H9 (cell line): ENCODE measurements at regions not wholly inside any gene's neighbourhood (a gene's known extent, or its start where the extent isn't known, plus 50 kb on each side); places are given as distances from the start of the nearest gene placed in this dataset.

Experiments used
- DNase-seq: peaks from one replicate; pipeline ENCODE4 v3.0.0-alpha.2; 2017
- H2AFZ ChIP-seq: one replicate; pipeline ENCODE4 v1.6.1; 2013; ENCODE audit warnings: mild to moderate bottlenecking, low read length, control low read depth, moderate library complexity
- H2AK5ac ChIP-seq: 2 replicates; pipeline ENCODE4 v1.6.1; 2013; ENCODE audit warnings: low read length, control low read depth, mixed read lengths; ENCODE audit not compliant: insufficient read length
- H2BK120ac ChIP-seq: one replicate; pipeline ENCODE4 v1.6.1; 2013; ENCODE audit warnings: low read depth, mild to moderate bottlenecking, low read length, control low read depth, inconsistent platforms; ENCODE audit not compliant: poor library complexity, severe bottlenecking
- H2BK12ac ChIP-seq: 2 replicates; pipeline ENCODE4 v1.6.1; 2013; ENCODE audit warnings: low read length, control low read depth, mixed read lengths, low read depth; ENCODE audit not compliant: insufficient read length
- H2BK15ac ChIP-seq: 2 replicates; pipeline ENCODE4 v1.6.1; 2013; ENCODE audit warnings: low read depth, low read length, control low read depth
- H2BK20ac ChIP-seq: one replicate; pipeline ENCODE4 v1.6.1; 2013; ENCODE audit warnings: low read depth, mild to moderate bottlenecking, low read length, control low read depth, inconsistent platforms; ENCODE audit not compliant: poor library complexity, severe bottlenecking
- H2BK5ac ChIP-seq: 2 replicates; pipeline ENCODE4 v1.6.1; 2013; ENCODE audit warnings: low read length, control low read depth, mixed read lengths; ENCODE audit not compliant: insufficient read length
- H3K14ac ChIP-seq: 2 replicates; pipeline ENCODE4 v1.6.1; 2013; ENCODE audit warnings: low read length, control low read depth; ENCODE audit not compliant: insufficient read depth
- H3K18ac ChIP-seq: 2 replicates; pipeline ENCODE4 v1.6.1; 2013; ENCODE audit warnings: low read depth, mild to moderate bottlenecking, mixed read lengths, low read length, control low read depth; ENCODE audit not compliant: insufficient read length
- H3K23ac ChIP-seq: 2 replicates; pipeline ENCODE4 v1.6.1; 2013; ENCODE audit warnings: low read length, control low read depth, mixed read lengths, low read depth; ENCODE audit not compliant: insufficient read length
- H3K23me2 ChIP-seq: 2 replicates; pipeline ENCODE4 v1.6.1; 2013; ENCODE audit warnings: low read depth, mild to moderate bottlenecking, mixed read lengths, low read length, control low read depth; ENCODE audit not compliant: insufficient read length, poor library complexity, severe bottlenecking
- H3K27ac ChIP-seq: 2 replicates; pipeline ENCODE4 v1.5.1; 2013; ENCODE audit warnings: low read length, control low read depth, mixed read lengths, low read depth; ENCODE audit not compliant: insufficient read length
- H3K27me3 ChIP-seq: 2 replicates; pipeline ENCODE4 v1.6.1; 2013; ENCODE audit warnings: low read length, control low read depth, inconsistent platforms; ENCODE audit not compliant: insufficient read depth
- H3K4ac ChIP-seq: 2 replicates; pipeline ENCODE4 v1.6.1; 2013; ENCODE audit warnings: low read depth, mild to moderate bottlenecking, control low read depth, inconsistent platforms, low read length, moderate library complexity
- H3K4me1 ChIP-seq: 2 replicates; pipeline ENCODE4 v1.6.1; 2013; ENCODE audit warnings: low read length, control low read depth, inconsistent platforms; ENCODE audit not compliant: insufficient read depth
- H3K4me2 ChIP-seq: 2 replicates; pipeline ENCODE4 v1.6.1; 2013; ENCODE audit warnings: low read length, control low read depth, mixed read lengths; ENCODE audit not compliant: insufficient read length, insufficient read depth
- H3K56ac ChIP-seq: 2 replicates; pipeline ENCODE4 v1.6.1; 2013; ENCODE audit warnings: low read depth, mild to moderate bottlenecking, mixed read lengths, low read length, control low read depth; ENCODE audit not compliant: insufficient read length
- H3K79me1 ChIP-seq: 2 replicates; pipeline ENCODE4 v1.6.1; 2013; ENCODE audit warnings: low read depth, mild to moderate bottlenecking, moderate library complexity, low read length, control low read depth, inconsistent platforms; ENCODE audit not compliant: insufficient read depth, poor library complexity, severe bottlenecking
- H3K79me2 ChIP-seq: 2 replicates; pipeline ENCODE4 v1.6.1; 2013; ENCODE audit warnings: low read length, control low read depth, inconsistent platforms; ENCODE audit not compliant: insufficient read depth
- H3K9ac ChIP-seq: 2 replicates; pipeline ENCODE4 v1.6.1; 2013; ENCODE audit warnings: low read length, control low read depth, mixed read lengths; ENCODE audit not compliant: insufficient read length; ENCODE audit errors: extremely low read depth
- H3K9me3 ChIP-seq: one replicate; pipeline ENCODE4 v1.6.1; 2013; ENCODE audit warnings: low read depth, low read length, inconsistent platforms; ENCODE audit not compliant: control insufficient read depth
- H3T11ph ChIP-seq: one replicate; pipeline ENCODE4 v1.6.1; 2013; ENCODE audit warnings: mild to moderate bottlenecking, low read length, control low read depth, inconsistent platforms
- H4K20me1 ChIP-seq: one replicate; pipeline ENCODE4 v1.6.1; 2013; ENCODE audit not compliant: control insufficient read depth, insufficient read length, insufficient read depth
- H4K5ac ChIP-seq: 2 replicates; pipeline ENCODE4 v1.6.1; 2013; ENCODE audit warnings: low read depth, mild to moderate bottlenecking, mixed read lengths, low read length, control low read depth; ENCODE audit not compliant: insufficient read length
- H4K8ac ChIP-seq: replicated peaks from 2 replicates; pipeline ENCODE4 v1.6.1; 2013; ENCODE audit warnings: low read length, control low read depth, mixed read lengths, low read depth; ENCODE audit not compliant: insufficient read length
- H4K91ac ChIP-seq: 2 replicates; pipeline ENCODE4 v1.6.1; 2013; ENCODE audit warnings: low read depth, mild to moderate bottlenecking, moderate library complexity, mixed read lengths, low read length, control low read depth; ENCODE audit not compliant: insufficient read length
- H3K27ac Mint-ChIP-seq, 3 experiments: 2 replicates in 2 of 3; 3 replicates in 1 of 3; pipeline ENCODE4 v1.8.0; 2020 to 2021; ENCODE audit warnings: mixed read lengths in 3 of 3, mild to moderate bottlenecking in 1 of 3, moderate library complexity in 1 of 3
- H3K27me3 Mint-ChIP-seq: 2 replicates; pipeline ENCODE4 v1.8.0; 2021; ENCODE audit warnings: low read depth, mild to moderate bottlenecking, moderate library complexity, mixed read lengths
- H3K36me3 Mint-ChIP-seq, 3 experiments: 2 replicates in 2 of 3; 3 replicates in 1 of 3; pipeline ENCODE4 v1.8.0; 2020 to 2021; ENCODE audit warnings: low read depth in 3 of 3, mixed read lengths in 3 of 3; ENCODE audit not compliant: insufficient read depth in 1 of 3
- H3K4me1 Mint-ChIP-seq, 2 experiments: 2 replicates each; pipeline ENCODE4 v1.8.0; 2020; ENCODE audit warnings: mixed read lengths in 2 of 2
- H3K4me3 Mint-ChIP-seq, 2 experiments: 2 replicates in 1 of 2; 3 replicates in 1 of 2; pipeline ENCODE4 v1.8.0; 2020 to 2021; ENCODE audit warnings: mild to moderate bottlenecking in 2 of 2, mixed read lengths in 2 of 2, moderate library complexity in 1 of 2
- H3K9me3 Mint-ChIP-seq, 2 experiments: 2 replicates in 1 of 2; 3 replicates in 1 of 2; pipeline ENCODE4 v1.8.0; 2020; ENCODE audit warnings: mild to moderate bottlenecking in 2 of 2, mixed read lengths in 2 of 2, moderate library complexity in 1 of 2
- CTCF ChIP-seq: fragments of 200-600 bp; sonication (generic); conservative IDR thresholded peaks from 3 replicates; pipeline ENCODE4 v1.8.0; 2021; ENCODE audit warnings: antibody characterized with exemption, mild to moderate bottlenecking
- WGBS: extraction: QIAGEN DNeasy Blood & Tissue Kit; methylation state at CpG from one replicate; pipeline ENCODE4 v1.1.7; 2013; ENCODE audit warnings: missing lambda C conversion rate, low lambda C conversion rate, mixed read lengths; ENCODE audit not compliant: insufficient read length; ENCODE audit errors: extremely low coverage; 5-methylcytosine and 5-hydroxymethylcytosine counted together

GRCh38 chr21:16116798-16117197, 387.0 kb downstream of the USP25 start:
- no peak overlapping the region for H2AK5ac ChIP-seq
- H4K5ac ChIP-seq: no peak overlapping the region
- H3K27me3 Mint-ChIP-seq: no peaks in the 10 kb centered on the region
- H3K4ac ChIP-seq: no peak overlapping the region
- no peak overlapping the region for H3T11ph ChIP-seq
- H3K4me2 ChIP-seq: no peak overlapping the region
- H3K27me3 ChIP-seq: no peaks in the 10 kb centered on the region
- WGBS: no CpG with 5 or more reads among the region's 1 CpG
- H3K9me3 Mint-ChIP-seq: peaks cover 4 to 8% of the 10 kb centered on the region in 2 experiments; a peak in 4 of 5 replicates
- no peaks in the 10 kb centered on the region for H3K79me2 ChIP-seq
- no peak overlapping the region for H2BK120ac ChIP-seq
- no peak overlapping the region for H2AFZ ChIP-seq
- no peak overlapping the region for H2BK5ac ChIP-seq
- H3K18ac ChIP-seq: no peak overlapping the region
- no peak overlapping the region for H2BK20ac ChIP-seq
- no peak overlapping the region for H4K91ac ChIP-seq
- TF ChIP-seq CTCF: no peak
- H3K9ac ChIP-seq: no peak overlapping the region
- no peaks in the 10 kb centered on the region for H3K4me1 ChIP-seq
- peaks cover 1 to 12% (median 2%) of the 10 kb centered on the region in 3 experiments; a peak in 6 of 7 replicates for H3K36me3 Mint-ChIP-seq
- H3K14ac ChIP-seq: no peak overlapping the region
- no peak overlapping the region for H3K27ac ChIP-seq
- H3K23ac ChIP-seq: no peak overlapping the region
- H3K56ac ChIP-seq: no peak overlapping the region
- H2BK15ac ChIP-seq: no peak overlapping the region
- no peak overlapping the region for H2BK12ac ChIP-seq
- no peaks in the 10 kb centered on the region for H4K20me1 ChIP-seq
- H3K4me1 Mint-ChIP-seq: peaks cover 4 to 10% of the 10 kb centered on the region in 2 experiments; a peak in 2 of 4 replicates
- DNase-seq: no peak
- no peak overlapping the region for H3K4me3 Mint-ChIP-seq
- H3K79me1 ChIP-seq: no peaks in the 10 kb centered on the region
- no peaks in the 10 kb centered on the region for H3K23me2 ChIP-seq
- H3K27ac Mint-ChIP-seq: no peak overlapping the region
- no peaks in the 10 kb centered on the region for H3K9me3 ChIP-seq
- H4K8ac ChIP-seq: no peak overlapping the region
